ENCODE measurements at regions not wholly inside any gene's neighbourhood (a gene's known extent, or its start where the extent isn't known, plus 50 kb on each side); places are given as distances from the start of the nearest gene placed in this dataset.

- in situ Hi-C loops (cut with MboI; ENCODE audit: low pct_unique_long_range_greater_than_20kb, low sequenced_read_pairs, unreplicated experiment), result no loop called here
- no peak for TF ChIP-seq CTCF (IDR thresholded peaks at IDR 0.05; ENCODE audit: extremely low read depth, insufficient read depth, missing control alignments)
- no peak for DNase-seq (ENCODE audit: low spot score)
These were observed 58.4 kb downstream of the HMHB1 start for GRCh38 chr5:143870362-143870761.

- in situ Hi-C loops (cut with MboI; ENCODE audit: low pct_unique_long_range_greater_than_20kb, low sequenced_read_pairs, unreplicated experiment), result no loop called here
- TF ChIP-seq CTCF (IDR thresholded peaks at IDR 0.05; ENCODE audit: extremely low read depth, insufficient read depth, missing control alignments), result no peak
- DNase-seq (ENCODE audit: low spot score), result no peak
These were observed 59.1 kb downstream of the HMHB1 start for GRCh38 chr5:143870871-143871632.

- in situ Hi-C loops (cut with MboI; ENCODE audit: low pct_unique_long_range_greater_than_20kb, low sequenced_read_pairs, unreplicated experiment), result no loop called here
- no peak for DNase-seq (ENCODE audit: low spot score)
- TF ChIP-seq CTCF (IDR thresholded peaks at IDR 0.05; ENCODE audit: extremely low read depth, insufficient read depth, missing control alignments), result no peak
These were observed 59.7 kb downstream of the HMHB1 start for GRCh38 chr5:143871672-143872071.

GRCh38 chr5:143874312-143874711 is 62.4 kb downstream of the HMHB1 start:
- TF ChIP-seq CTCF (IDR thresholded peaks at IDR 0.05; ENCODE audit: extremely low read depth, insufficient read depth, missing control alignments), result no peak
- in situ Hi-C loops (cut with MboI; ENCODE audit: low pct_unique_long_range_greater_than_20kb, low sequenced_read_pairs, unreplicated experiment), result no loop called here
- DNase-seq (ENCODE audit: low spot score), result no peak

GRCh38 chr5:143877196-143877595 is 65.2 kb downstream of the HMHB1 start:
- no peak for TF ChIP-seq CTCF (IDR thresholded peaks at IDR 0.05; ENCODE audit: extremely low read depth, insufficient read depth, missing control alignments)
- DNase-seq (ENCODE audit: low spot score), result no peak

GRCh38 chr5:143878430-143878829 is 66.5 kb downstream of the HMHB1 start:
- in situ Hi-C loops (cut with MboI; ENCODE audit: low pct_unique_long_range_greater_than_20kb, low sequenced_read_pairs, unreplicated experiment), result no loop called here
- TF ChIP-seq CTCF (IDR thresholded peaks at IDR 0.05; ENCODE audit: extremely low read depth, insufficient read depth, missing control alignments), result no peak
- no peak for DNase-seq (ENCODE audit: low spot score)

More at GRCh38 chr5:143877196-143877595, 65.2 kb downstream of the HMHB1 start:
- in situ Hi-C loops (cut with MboI; ENCODE audit: low pct_unique_long_range_greater_than_20kb, low sequenced_read_pairs, unreplicated experiment), result no loop called here
